Large intestine (tissue), 3 donors: ENCODE measurements at regions not wholly inside any gene's neighbourhood (a gene's known extent, or its start where the extent isn't known, plus 50 kb on each side); places are given as distances from the start of the nearest gene placed in this dataset.

ENCODE experiments used
- DNase-seq, 2 donors: peaks; one replicate each; pipeline versions ENCODE4 v3.0.0 to v3.0.0-alpha.2; 2013
- H3K27ac ChIP-seq: one replicate; pipeline ENCODE4 v1.5.1; 2013; ENCODE audit warnings: low read length
- H3K27me3 ChIP-seq: 2 replicates; pipeline ENCODE4 v1.6.1; 2013; ENCODE audit warnings: low read length; ENCODE audit not compliant: control insufficient read depth, insufficient read depth
- H3K36me3 ChIP-seq: 2 replicates; pipeline ENCODE4 v1.6.1; 2013; ENCODE audit warnings: low read length; ENCODE audit not compliant: control insufficient read depth, insufficient read depth
- H3K4me1 ChIP-seq: one replicate; pipeline ENCODE4 v1.6.1; 2013; ENCODE audit warnings: low read length; ENCODE audit not compliant: control insufficient read depth, insufficient read depth
- H3K4me3 ChIP-seq: one replicate; pipeline ENCODE4 v1.5.1; 2013; ENCODE audit warnings: low read length
- H3K9me3 ChIP-seq: one replicate; pipeline ENCODE4 v1.6.1; 2013; ENCODE audit warnings: mild to moderate bottlenecking, low read depth, low read length, moderate library complexity; ENCODE audit not compliant: control insufficient read depth
- WGBS: methylation state at CpG from one replicate; pipeline ENCODE4 v1.1.5; 2013; ENCODE audit warnings: low lambda C conversion rate; ENCODE audit not compliant: insufficient coverage; 5-methylcytosine and 5-hydroxymethylcytosine counted together

DNA sequence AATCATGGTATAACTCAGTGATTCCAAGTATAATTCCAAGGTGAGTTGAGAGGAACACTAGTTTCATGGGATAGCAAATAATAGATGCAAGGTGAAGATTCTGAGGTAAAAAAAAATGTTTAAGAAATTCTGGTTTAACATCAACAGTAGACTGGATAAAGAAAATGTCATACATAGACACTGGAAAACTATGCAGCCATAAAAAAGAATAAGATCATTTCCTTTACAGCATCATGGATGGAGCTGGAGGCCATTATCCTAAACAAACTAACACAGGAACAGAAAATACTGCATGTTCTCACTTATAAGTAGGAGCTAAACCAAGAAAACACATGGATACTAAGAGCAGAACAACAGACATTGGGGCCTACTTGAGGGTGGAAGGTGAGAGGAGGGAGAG is 54.6 kb upstream of the LEF1 start:
- Histone ChIP-seq H3K27ac (no peak overlapping the region), H3K4me3 (no peak overlapping the region), H3K9me3 (no peaks in the 10 kb centered on the region), H3K27me3 (no peaks in the 10 kb centered on the region), H3K36me3 (no peaks in the 10 kb centered on the region), H3K4me1 (no peaks in the 10 kb centered on the region)
- DNase-seq: no peak

- H3K27ac ChIP-seq: no peak overlapping the region
- no CpG with 5 or more reads among the region's 5 CpGs for WGBS
- no peak for DNase-seq
Observed at GRCh38 chr4:108219998-108220397, 51.3 kb upstream of the LEF1 start.

More at GRCh38 chr4:108219998-108220397, 51.3 kb upstream of the LEF1 start:
- Histone ChIP-seq H3K4me3 (no peak overlapping the region), H3K9me3 (no peaks in the 10 kb centered on the region), H3K27me3 (no peaks in the 10 kb centered on the region), H3K4me1 (peaks cover 4% of the 10 kb centered on the region), H3K36me3 (no peaks in the 10 kb centered on the region)
